A673 (cell line): ENCODE measurements at regions not wholly inside any gene's neighbourhood (a gene's known extent, or its start where the extent isn't known, plus 50 kb on each side); places are given as distances from the start of the nearest gene placed in this dataset.

Source experiments
- EZH2 ChIP-seq: fragments of 200-600 bp; sonication (generic); IDR thresholded peaks from 2 replicates; pipeline ENCODE4 v1.6.1; 2017; ENCODE audit warnings: borderline replicate concordance, low read depth, mild to moderate bottlenecking, mixed read lengths, antibody characterized with exemption, low read length; ENCODE audit not compliant: poor library complexity, severe bottlenecking
- TF ChIP-seq, protein P1 (sequence below): fragments of 300-800, 200-600 bp; sonication (generic); conservative IDR thresholded peaks from 2 replicates; pipeline ENCODE4 v1.5.1; 2017; ENCODE audit warnings: low read depth, mild to moderate bottlenecking, antibody characterized with exemption, low read length, moderate library complexity, mixed read lengths

DNA sequence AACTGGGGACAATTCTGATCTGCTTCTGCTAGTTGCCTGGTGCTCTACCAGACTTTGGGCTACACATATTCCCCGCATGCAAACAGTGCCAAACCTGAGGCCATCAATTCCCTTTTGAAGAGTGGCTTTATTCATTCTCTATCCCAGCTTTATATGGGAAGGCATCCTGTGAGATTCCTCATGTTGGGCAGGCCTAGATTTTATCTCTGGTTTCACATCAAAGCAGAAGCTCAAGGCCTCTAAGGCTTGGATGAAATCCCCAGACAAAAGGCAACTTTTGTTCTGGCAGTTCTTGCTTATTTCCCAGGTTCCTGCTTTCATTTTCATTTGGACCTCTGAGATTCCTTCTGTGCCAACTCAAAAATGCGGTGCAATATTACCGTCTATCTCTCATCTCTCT, 648.8 kb downstream of the QKI start:
- TF ChIP-seq, protein P1, sequence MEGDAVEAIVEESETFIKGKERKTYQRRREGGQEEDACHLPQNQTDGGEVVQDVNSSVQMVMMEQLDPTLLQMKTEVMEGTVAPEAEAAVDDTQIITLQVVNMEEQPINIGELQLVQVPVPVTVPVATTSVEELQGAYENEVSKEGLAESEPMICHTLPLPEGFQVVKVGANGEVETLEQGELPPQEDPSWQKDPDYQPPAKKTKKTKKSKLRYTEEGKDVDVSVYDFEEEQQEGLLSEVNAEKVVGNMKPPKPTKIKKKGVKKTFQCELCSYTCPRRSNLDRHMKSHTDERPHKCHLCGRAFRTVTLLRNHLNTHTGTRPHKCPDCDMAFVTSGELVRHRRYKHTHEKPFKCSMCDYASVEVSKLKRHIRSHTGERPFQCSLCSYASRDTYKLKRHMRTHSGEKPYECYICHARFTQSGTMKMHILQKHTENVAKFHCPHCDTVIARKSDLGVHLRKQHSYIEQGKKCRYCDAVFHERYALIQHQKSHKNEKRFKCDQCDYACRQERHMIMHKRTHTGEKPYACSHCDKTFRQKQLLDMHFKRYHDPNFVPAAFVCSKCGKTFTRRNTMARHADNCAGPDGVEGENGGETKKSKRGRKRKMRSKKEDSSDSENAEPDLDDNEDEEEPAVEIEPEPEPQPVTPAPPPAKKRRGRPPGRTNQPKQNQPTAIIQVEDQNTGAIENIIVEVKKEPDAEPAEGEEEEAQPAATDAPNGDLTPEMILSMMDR = no peak
- TF ChIP-seq EZH2 = no peak
